ENCODE measurements at regions not wholly inside any gene's neighbourhood (a gene's known extent, or its start where the extent isn't known, plus 50 kb on each side); places are given as distances from the start of the nearest gene placed in this dataset.

DNA sequence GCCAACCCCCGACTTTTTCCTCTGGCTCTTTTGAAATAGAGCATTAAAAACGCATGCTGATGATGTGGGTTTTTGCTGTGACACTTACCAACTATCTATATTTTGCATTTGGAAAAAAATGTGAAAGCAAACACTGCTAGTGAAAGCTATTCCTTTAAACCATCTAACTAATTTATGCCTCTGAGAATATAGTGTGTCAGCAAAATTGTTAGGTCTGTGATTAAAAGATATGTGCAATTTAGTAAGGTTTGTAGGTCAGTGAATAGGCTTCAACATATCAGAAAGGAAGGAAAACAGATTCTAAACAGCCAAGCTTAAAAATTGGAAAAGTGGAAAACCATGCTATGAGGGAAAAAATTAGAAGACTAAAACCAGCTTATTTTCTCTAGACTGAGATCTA, 1929.3 kb downstream of the NCAM2 start (continued):
- TF ChIP-seq SMARCA5 (IDR thresholded peaks at IDR 0.05) (no peak), NR2C1 (IDR thresholded peaks at IDR 0.05) (no peak), CBX5 (IDR thresholded peaks at IDR 0.05; ENCODE audit: low read depth) (no peak), JUND (IDR thresholded peaks at IDR 0.05; ENCODE audit: low read depth, low read length) (no peak), ZNF207 (IDR thresholded peaks at IDR 0.05; ENCODE audit: borderline replicate concordance) (no peak), KDM1A (IDR thresholded peaks at IDR 0.05; ENCODE audit: borderline replicate concordance) (no peak), PAX8 (IDR thresholded peaks at IDR 0.05) (no peak), SREBF2 (IDR thresholded peaks at IDR 0.05; ENCODE audit: low read length) (no peak)
- TF ChIP-seq, protein P1, sequence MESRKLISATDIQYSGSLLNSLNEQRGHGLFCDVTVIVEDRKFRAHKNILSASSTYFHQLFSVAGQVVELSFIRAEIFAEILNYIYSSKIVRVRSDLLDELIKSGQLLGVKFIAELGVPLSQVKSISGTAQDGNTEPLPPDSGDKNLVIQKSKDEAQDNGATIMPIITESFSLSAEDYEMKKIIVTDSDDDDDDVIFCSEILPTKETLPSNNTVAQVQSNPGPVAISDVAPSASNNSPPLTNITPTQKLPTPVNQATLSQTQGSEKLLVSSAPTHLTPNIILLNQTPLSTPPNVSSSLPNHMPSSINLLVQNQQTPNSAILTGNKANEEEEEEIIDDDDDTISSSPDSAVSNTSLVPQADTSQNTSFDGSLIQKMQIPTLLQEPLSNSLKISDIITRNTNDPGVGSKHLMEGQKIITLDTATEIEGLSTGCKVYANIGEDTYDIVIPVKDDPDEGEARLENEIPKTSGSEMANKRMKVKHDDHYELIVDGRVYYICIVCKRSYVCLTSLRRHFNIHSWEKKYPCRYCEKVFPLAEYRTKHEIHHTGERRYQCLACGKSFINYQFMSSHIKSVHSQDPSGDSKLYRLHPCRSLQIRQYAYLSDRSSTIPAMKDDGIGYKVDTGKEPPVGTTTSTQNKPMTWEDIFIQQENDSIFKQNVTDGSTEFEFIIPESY (IDR thresholded peaks at IDR 0.05) = no peak
- TF ChIP-seq, protein P2, sequence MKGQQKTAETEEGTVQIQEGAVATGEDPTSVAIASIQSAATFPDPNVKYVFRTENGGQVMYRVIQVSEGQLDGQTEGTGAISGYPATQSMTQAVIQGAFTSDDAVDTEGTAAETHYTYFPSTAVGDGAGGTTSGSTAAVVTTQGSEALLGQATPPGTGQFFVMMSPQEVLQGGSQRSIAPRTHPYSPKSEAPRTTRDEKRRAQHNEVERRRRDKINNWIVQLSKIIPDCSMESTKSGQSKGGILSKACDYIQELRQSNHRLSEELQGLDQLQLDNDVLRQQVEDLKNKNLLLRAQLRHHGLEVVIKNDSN (IDR thresholded peaks at IDR 0.05; ENCODE audit: borderline replicate concordance, extremely low read length, insufficient read depth, low read depth, low read length) = no peak
- TF ChIP-seq, protein P3, sequence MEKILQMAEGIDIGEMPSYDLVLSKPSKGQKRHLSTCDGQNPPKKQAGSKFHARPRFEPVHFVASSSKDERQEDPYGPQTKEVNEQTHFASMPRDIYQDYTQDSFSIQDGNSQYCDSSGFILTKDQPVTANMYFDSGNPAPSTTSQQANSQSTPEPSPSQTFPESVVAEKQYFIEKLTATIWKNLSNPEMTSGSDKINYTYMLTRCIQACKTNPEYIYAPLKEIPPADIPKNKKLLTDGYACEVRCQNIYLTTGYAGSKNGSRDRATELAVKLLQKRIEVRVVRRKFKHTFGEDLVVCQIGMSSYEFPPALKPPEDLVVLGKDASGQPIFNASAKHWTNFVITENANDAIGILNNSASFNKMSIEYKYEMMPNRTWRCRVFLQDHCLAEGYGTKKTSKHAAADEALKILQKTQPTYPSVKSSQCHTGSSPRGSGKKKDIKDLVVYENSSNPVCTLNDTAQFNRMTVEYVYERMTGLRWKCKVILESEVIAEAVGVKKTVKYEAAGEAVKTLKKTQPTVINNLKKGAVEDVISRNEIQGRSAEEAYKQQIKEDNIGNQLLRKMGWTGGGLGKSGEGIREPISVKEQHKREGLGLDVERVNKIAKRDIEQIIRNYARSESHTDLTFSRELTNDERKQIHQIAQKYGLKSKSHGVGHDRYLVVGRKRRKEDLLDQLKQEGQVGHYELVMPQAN (conservative IDR thresholded peaks at IDR 0.05) = no peak
